GM12878 (cell line): ENCODE measurements at regions not wholly inside any gene's neighbourhood (a gene's known extent, or its start where the extent isn't known, plus 50 kb on each side); places are given as distances from the start of the nearest gene placed in this dataset.

Source experiments
- ATAC-seq: fragments of 200-7000 bp; cut with Tn5 transposase; 3 replicates; pipeline ENCODE4 v1.9.1; 2020; ENCODE audit warnings: mild to moderate bottlenecking, moderate library complexity
- BruUV-seq: library from RNA; stranded (reverse); fragments of 400-500 nt; replicated peaks from 2 replicates; lab custom pipeline; 2021; lab: Mats Ljungman, UMichigan
- CTCF ChIA-PET: fragments of 300-600 bp; sonication (Branson Sonifier 250); formaldehyde crosslinking; extraction: SDS; loops from one replicate; lab custom pipeline; 2021; ENCODE audit warnings: inconsistent platforms; lab: Yijun Ruan, JAX
- POLR2A ChIA-PET: fragments of 350-600 bp; formaldehyde crosslinking; extraction: SDS; loops from one replicate; lab custom pipeline; 2021; ENCODE audit warnings: inconsistent platforms; lab: Charles Lee
- RAD21 ChIA-PET: fragments of 300-600 bp; sonication (Branson Sonifier 250); formaldehyde crosslinking; loops from one replicate; lab custom pipeline; 2023; ENCODE audit warnings: antibody characterized with exemption; ENCODE audit not compliant: unreplicated experiment; lab: Charles Lee
- SMC1A ChIA-PET: fragments of 300-600 bp; sonication (Branson Sonifier 250); formaldehyde crosslinking; loops from one replicate; lab custom pipeline; 2023; ENCODE audit not compliant: unreplicated experiment, uncharacterized antibody; lab: Charles Lee
- DNase-seq: peaks from one replicate; pipeline ENCODE4 v3.0.0-alpha.2; 2011; ENCODE audit warnings: low read depth, low spot score
- FAIRE-seq: peaks from 3 replicates; lab custom pipeline; 2011; peaks lifted over from hg19 to GRCh38; lab: Jason Lieb, UNC
- H2AFZ ChIP-seq: 2 replicates; pipeline ENCODE4 v1.6.0; 2011; ENCODE audit warnings: low read depth, low read length, control low read depth; ENCODE audit not compliant: control insufficient read depth
- H3K27ac ChIP-seq: 2 replicates; pipeline ENCODE4 v1.5.1; 2011; ENCODE audit warnings: control low read depth; ENCODE audit not compliant: control insufficient read depth, insufficient read depth
- H3K27me3 ChIP-seq, 2 experiments: replicated peaks in 1 of 2; 2 replicates each; pipeline versions ENCODE4 v1.6.0 to v1.6.1; 2011; ENCODE audit warnings: low read length in 1 of 2; ENCODE audit not compliant: control insufficient read depth in 2 of 2, insufficient read depth in 2 of 2
- H3K36me3 ChIP-seq, 2 experiments: 2 replicates each; pipeline ENCODE4 v1.5.1; 2011; ENCODE audit warnings: low read length in 1 of 2; ENCODE audit not compliant: control insufficient read depth in 2 of 2, insufficient read depth in 2 of 2
- H3K4me1 ChIP-seq: 2 replicates; pipeline ENCODE4 v1.6.1; 2011; ENCODE audit warnings: mild to moderate bottlenecking, low read length, moderate library complexity, mixed read lengths; ENCODE audit not compliant: control insufficient read depth, insufficient read depth
- H3K4me2 ChIP-seq: 2 replicates; pipeline ENCODE4 v1.6.0; 2011; ENCODE audit warnings: control low read depth; ENCODE audit not compliant: control insufficient read depth, insufficient read depth
- H3K4me3 ChIP-seq: fragments of 200-600 bp; sonication (generic); 2 replicates; pipeline ENCODE4 v1.5.1; 2016
- H3K79me2 ChIP-seq: 2 replicates; pipeline ENCODE4 v1.6.0; 2011; ENCODE audit warnings: low read length; ENCODE audit not compliant: control insufficient read depth, insufficient read depth
- H3K9ac ChIP-seq: 2 replicates; pipeline ENCODE4 v1.8.0; 2011; ENCODE audit warnings: low read length, control low read depth, mixed read lengths; ENCODE audit not compliant: control insufficient read depth, insufficient read depth
- H3K9me3 ChIP-seq: replicated peaks from 3 replicates; pipeline ENCODE4 v1.5.1; 2011; ENCODE audit warnings: mild to moderate bottlenecking, low read length; ENCODE audit not compliant: control insufficient read depth, insufficient read depth
- H4K20me1 ChIP-seq: 2 replicates; pipeline ENCODE4 v1.6.0; 2011; ENCODE audit not compliant: control insufficient read depth, insufficient read depth
- JUND ChIP-seq: IDR thresholded peaks from 2 replicates; pipeline ENCODE4 v1.6.1; 2012; ENCODE audit warnings: low read depth, mild to moderate bottlenecking, low read length, improper control_type of control experiment, moderate library complexity
- MEF2B ChIP-seq: fragments of 450-650 bp; IDR thresholded peaks from 2 replicates; pipeline ENCODE4 v1.6.1; 2018; ENCODE audit warnings: mild to moderate bottlenecking, moderate library complexity; ENCODE audit not compliant: partially characterized antibody, poor library complexity, severe bottlenecking
- PML ChIP-seq: IDR thresholded peaks from 2 replicates; pipeline ENCODE4 v1.6.1; 2012; ENCODE audit warnings: low read length, inconsistent platforms
- SMC3 ChIP-seq: IDR thresholded peaks from 2 replicates; pipeline ENCODE4 v1.6.1; 2011; ENCODE audit warnings: low read length, improper control_type of control experiment, borderline replicate concordance
- USF2 ChIP-seq: IDR thresholded peaks from 2 replicates; pipeline ENCODE4 v1.6.1; 2011; ENCODE audit warnings: low read depth, low read length, improper control_type of control experiment, borderline replicate concordance
- WGBS: methylation state at CpG from one replicate; pipeline ENCODE4 v1.1.6; 2016; ENCODE audit warnings: low lambda C conversion rate; ENCODE audit not compliant: insufficient replicate concordance, insufficient coverage; ENCODE audit errors: missing lambda C conversion rate; 5-methylcytosine and 5-hydroxymethylcytosine counted together
- in situ Hi-C: fragments of 300-500 bp; cut with MboI; formaldehyde crosslinking; loops from 9 replicates; pipeline ENCODE4 v1.14.3; 2018; ENCODE audit warnings: mixed read lengths
- intact Hi-C: fragments of 100-400 bp; cut with micrococcal nuclease; formaldehyde crosslinking; loops from one replicate; pipeline ENCODE4 v1.14.2; 2022; ENCODE audit not compliant: unreplicated experiment

GRCh38 chr14:48616931-48617330, 941.5 kb upstream of the MDGA2 start:
- no peaks in the 10 kb centered on the region for H3K79me2 ChIP-seq
- H3K4me1 ChIP-seq: no peaks in the 10 kb centered on the region
- SMC1A ChIA-PET: interaction anchor here (0.6 to 1.6 kb wide), 4 partner anchors 9 to 977 kb away, joined by 3 to 7 read pairs (median 4); no protein-coding TSS in a partner anchor
- in situ Hi-C loops (no loop called here), intact Hi-C loops (no loop called here)
- no peak overlapping the region for H3K9ac ChIP-seq
- DNase-seq (no peak), ATAC-seq (no peak), FAIRE-seq (no peak)
- RAD21 ChIA-PET: no interaction called here
- H2AFZ ChIP-seq: no peak overlapping the region
- 0% methylated on average over 6 of the region's 6 CpGs for WGBS
- H3K27me3 ChIP-seq: no peaks in the 10 kb centered on the region
- CTCF ChIA-PET: interaction anchor here (1.0 to 1.1 kb wide), 2 partner anchors 16 to 156 kb away, joined by 4 read pairs; no protein-coding TSS in a partner anchor
- no peak overlapping the region for H3K4me2 ChIP-seq
- H3K27ac ChIP-seq: no peak overlapping the region
- no peak for TF ChIP-seq USF2
- no peak for TF ChIP-seq JUND
- TF ChIP-seq SMC3: no peak
- H3K36me3 ChIP-seq: no peaks in the 10 kb centered on the region
- no TSS peak for BruUV-seq
- no peak overlapping the region for H3K4me3 ChIP-seq
- POLR2A ChIA-PET: no interaction called here
- no peaks in the 10 kb centered on the region for H3K9me3 ChIP-seq
- H4K20me1 ChIP-seq: no peaks in the 10 kb centered on the region

- FAIRE-seq (no peak), ATAC-seq (no peak), DNase-seq (no peak)
- no peak overlapping the region for H3K9ac ChIP-seq
- H3K4me3 ChIP-seq: no peak overlapping the region
- no peaks in the 10 kb centered on the region for H3K79me2 ChIP-seq
- no peak overlapping the region for H3K4me2 ChIP-seq
- RAD21 ChIA-PET: no interaction called here
- no peaks in the 10 kb centered on the region for H3K27me3 ChIP-seq
- no peak for TF ChIP-seq MEF2B
- no peak for TF ChIP-seq PML
- H3K27ac ChIP-seq: no peak overlapping the region
- POLR2A ChIA-PET: no interaction called here
- in situ Hi-C loops: no loop called here
- no peaks in the 10 kb centered on the region for H4K20me1 ChIP-seq
- SMC1A ChIA-PET: no interaction called here
- H3K36me3 ChIP-seq: no peaks in the 10 kb centered on the region
- CTCF ChIA-PET: no interaction called here
- H2AFZ ChIP-seq: no peak overlapping the region
- H3K9me3 ChIP-seq: no peaks in the 10 kb centered on the region
- H3K4me1 ChIP-seq: no peaks in the 10 kb centered on the region
- BruUV-seq: no TSS peak
- 100% methylated on average over 1 of the region's 1 CpG for WGBS
- intact Hi-C loops: no loop called here
Observed at GRCh38 chr14:48615618-48616017, 940.2 kb upstream of the MDGA2 start.
